Transverse colon (tissue), 4 donors: ENCODE measurements at regions not wholly inside any gene's neighbourhood (a gene's known extent, or its start where the extent isn't known, plus 50 kb on each side); places are given as distances from the start of the nearest gene placed in this dataset.

ENCODE experiments used
- POLR2A ChIP-seq: fragments of 450-650 bp; IDR thresholded peaks from one replicate; pipeline ENCODE4 v1.6.1; 2016; ENCODE audit warnings: antibody characterized with exemption, mild to moderate bottlenecking, moderate library complexity
- POLR2AphosphoS5 ChIP-seq, 3 donors: sonication (generic); formaldehyde crosslinking; IDR thresholded peaks; one replicate each; pipeline ENCODE4 v1.6.1; 2016; ENCODE audit warnings: antibody characterized with exemption in 3 of 3
- TF ChIP-seq, protein P1 (sequence below), 5 experiments: fragments of 200-600 bp in 3 of 5; fragments of 450-650 bp in 2 of 5; sonication (generic) in 3 of 5; IDR thresholded peaks; 1 replicate in 2 of 5; 2 replicates in 3 of 5; pipeline ENCODE4 v1.5.1; 2016 to 2017; ENCODE audit warnings: antibody characterized with exemption in 5 of 5, inconsistent platforms in 3 of 5, mild to moderate bottlenecking in 2 of 5, moderate library complexity in 1 of 5

DNA sequence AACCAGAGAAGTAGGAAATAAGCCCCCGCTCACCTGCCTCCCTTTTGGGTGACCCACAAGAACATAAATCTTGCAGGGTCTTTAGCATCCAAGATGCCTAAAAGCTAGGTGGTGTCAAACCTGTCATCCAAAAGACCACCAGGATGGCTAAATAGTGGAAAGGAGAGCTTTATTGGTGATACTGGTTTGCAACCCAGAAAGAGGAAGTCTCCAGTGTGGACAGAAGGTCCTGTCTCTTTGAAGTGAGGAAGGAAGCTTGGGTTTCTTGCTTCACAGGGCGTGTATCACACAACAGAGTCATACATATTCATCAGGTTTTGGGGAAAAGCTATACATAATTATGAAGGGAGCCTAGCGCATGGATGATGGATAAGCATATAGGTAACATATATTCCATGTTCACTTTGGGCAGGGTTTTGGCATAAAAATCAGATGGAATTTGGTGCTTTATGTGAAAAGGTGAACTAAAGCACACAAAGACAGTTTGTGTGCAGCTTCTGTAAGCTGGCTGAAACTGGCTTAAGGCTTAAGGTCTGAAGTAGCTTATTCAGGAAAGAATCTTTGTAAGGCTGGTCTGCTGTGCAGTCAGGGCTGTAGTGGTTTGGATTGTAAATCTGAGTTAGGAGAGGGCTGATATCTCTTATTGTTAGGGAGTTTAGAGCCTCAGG is 68.4 kb upstream of the EPCAM start:
- TF ChIP-seq, protein P1, sequence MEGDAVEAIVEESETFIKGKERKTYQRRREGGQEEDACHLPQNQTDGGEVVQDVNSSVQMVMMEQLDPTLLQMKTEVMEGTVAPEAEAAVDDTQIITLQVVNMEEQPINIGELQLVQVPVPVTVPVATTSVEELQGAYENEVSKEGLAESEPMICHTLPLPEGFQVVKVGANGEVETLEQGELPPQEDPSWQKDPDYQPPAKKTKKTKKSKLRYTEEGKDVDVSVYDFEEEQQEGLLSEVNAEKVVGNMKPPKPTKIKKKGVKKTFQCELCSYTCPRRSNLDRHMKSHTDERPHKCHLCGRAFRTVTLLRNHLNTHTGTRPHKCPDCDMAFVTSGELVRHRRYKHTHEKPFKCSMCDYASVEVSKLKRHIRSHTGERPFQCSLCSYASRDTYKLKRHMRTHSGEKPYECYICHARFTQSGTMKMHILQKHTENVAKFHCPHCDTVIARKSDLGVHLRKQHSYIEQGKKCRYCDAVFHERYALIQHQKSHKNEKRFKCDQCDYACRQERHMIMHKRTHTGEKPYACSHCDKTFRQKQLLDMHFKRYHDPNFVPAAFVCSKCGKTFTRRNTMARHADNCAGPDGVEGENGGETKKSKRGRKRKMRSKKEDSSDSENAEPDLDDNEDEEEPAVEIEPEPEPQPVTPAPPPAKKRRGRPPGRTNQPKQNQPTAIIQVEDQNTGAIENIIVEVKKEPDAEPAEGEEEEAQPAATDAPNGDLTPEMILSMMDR (IDR thresholded peaks at IDR 0.05) = no peak
- TF ChIP-seq POLR2AphosphoS5 (IDR thresholded peaks at IDR 0.05) (no peak), POLR2A (peak; percentile 7)
